ENCODE measurements at regions not wholly inside any gene's neighbourhood (a gene's known extent, or its start where the extent isn't known, plus 50 kb on each side); places are given as distances from the start of the nearest gene placed in this dataset.

DNA sequence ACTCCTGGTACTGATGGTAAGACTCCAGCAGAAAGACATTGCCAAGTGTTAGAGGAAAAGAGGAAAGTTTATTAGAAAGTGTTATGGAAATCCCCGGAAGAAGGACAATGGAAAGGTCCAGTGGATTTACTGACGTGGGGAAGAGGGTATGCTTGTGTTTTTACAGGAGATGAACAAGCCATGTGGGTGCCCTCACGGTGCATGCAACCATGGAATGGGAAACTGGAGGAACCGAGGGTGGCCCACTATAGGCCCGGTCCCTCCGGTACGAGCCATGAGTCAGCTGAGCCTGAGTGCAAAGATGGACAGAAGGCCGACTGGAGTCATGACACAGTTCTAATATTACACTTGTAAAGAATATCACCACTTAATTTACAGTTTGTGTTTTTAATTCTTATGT is 123.3 kb upstream of the ZCCHC13 start:
- Histone ChIP-seq H3K36me3 (no peaks in the 10 kb centered on the region), H3K4me3 (no peak overlapping the region), H3K27ac (no peak overlapping the region), H3K27me3 (no peaks in the 10 kb centered on the region), H3K9me3 (no peaks in the 10 kb centered on the region), H3K4me1 (no peaks in the 10 kb centered on the region)
- TF ChIP-seq, protein P1, sequence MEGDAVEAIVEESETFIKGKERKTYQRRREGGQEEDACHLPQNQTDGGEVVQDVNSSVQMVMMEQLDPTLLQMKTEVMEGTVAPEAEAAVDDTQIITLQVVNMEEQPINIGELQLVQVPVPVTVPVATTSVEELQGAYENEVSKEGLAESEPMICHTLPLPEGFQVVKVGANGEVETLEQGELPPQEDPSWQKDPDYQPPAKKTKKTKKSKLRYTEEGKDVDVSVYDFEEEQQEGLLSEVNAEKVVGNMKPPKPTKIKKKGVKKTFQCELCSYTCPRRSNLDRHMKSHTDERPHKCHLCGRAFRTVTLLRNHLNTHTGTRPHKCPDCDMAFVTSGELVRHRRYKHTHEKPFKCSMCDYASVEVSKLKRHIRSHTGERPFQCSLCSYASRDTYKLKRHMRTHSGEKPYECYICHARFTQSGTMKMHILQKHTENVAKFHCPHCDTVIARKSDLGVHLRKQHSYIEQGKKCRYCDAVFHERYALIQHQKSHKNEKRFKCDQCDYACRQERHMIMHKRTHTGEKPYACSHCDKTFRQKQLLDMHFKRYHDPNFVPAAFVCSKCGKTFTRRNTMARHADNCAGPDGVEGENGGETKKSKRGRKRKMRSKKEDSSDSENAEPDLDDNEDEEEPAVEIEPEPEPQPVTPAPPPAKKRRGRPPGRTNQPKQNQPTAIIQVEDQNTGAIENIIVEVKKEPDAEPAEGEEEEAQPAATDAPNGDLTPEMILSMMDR (IDR thresholded peaks at IDR 0.05): no peak
- intact Hi-C loops (cut with DNase I): no loop called here
- DNase-seq (ENCODE audit: low spot score in 2 of 2): no peak

DNA sequence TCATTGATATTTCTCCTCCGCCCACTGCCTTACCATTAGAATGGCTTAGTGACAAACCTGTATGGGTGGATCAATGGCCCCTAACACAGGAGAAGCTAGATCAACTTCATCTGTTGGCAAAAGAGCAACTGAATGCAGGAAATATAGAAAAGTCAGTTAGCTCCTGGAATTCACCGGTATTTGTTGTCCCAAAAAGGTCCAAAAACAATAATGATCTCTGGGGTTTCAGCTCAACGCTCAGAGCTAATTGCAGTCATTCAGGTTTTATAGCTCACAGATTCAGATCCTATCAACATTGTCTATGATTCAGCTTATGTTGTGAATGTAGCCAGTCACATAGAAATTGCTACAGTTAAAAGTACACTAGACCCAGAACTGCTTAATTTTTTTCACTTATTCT is 124.0 kb upstream of the ZCCHC13 start:
- H3K27me3 ChIP-seq: no peaks in the 10 kb centered on the region
- no peak overlapping the region for H3K27ac ChIP-seq
- no peak for DNase-seq (ENCODE audit: low spot score in 2 of 2)
- H3K36me3 ChIP-seq: no peaks in the 10 kb centered on the region
- H3K4me1 ChIP-seq: no peaks in the 10 kb centered on the region
- no peak overlapping the region for H3K4me3 ChIP-seq
- TF ChIP-seq, protein P1 (IDR thresholded peaks at IDR 0.05): no peak
- no peaks in the 10 kb centered on the region for H3K9me3 ChIP-seq
- intact Hi-C loops (cut with DNase I): no loop called here

DNA sequence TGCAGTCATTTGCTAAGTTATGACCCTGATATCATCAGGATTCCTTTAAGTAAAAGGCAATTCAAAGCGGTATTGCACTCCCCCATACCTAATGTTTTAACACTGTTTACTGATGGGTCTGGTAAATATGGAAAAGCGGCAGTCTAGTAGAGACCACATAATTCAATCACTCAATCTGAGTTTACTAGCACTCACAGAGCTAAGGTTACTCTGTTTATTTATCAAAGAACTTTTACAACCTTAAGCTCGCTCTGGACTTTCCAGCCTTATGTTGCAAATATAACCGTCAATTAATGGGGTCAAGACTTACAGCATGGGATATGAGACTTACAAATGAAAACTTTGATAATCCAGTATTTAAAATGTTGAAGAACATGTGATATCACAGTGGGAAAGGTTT is 124.5 kb upstream of the ZCCHC13 start:
- no peaks in the 10 kb centered on the region for H3K36me3 ChIP-seq
- H3K27ac ChIP-seq: no peak overlapping the region
- no peak overlapping the region for H3K4me3 ChIP-seq
- no peaks in the 10 kb centered on the region for H3K27me3 ChIP-seq
- TF ChIP-seq, protein P1 (IDR thresholded peaks at IDR 0.05): no peak
- no peak for DNase-seq (ENCODE audit: low spot score in 2 of 2)
- H3K9me3 ChIP-seq: peaks cover 0 to 2% of the 10 kb centered on the region in 2 donors
- H3K4me1 ChIP-seq: no peaks in the 10 kb centered on the region
- intact Hi-C loops (cut with DNase I): no loop called here

DNA sequence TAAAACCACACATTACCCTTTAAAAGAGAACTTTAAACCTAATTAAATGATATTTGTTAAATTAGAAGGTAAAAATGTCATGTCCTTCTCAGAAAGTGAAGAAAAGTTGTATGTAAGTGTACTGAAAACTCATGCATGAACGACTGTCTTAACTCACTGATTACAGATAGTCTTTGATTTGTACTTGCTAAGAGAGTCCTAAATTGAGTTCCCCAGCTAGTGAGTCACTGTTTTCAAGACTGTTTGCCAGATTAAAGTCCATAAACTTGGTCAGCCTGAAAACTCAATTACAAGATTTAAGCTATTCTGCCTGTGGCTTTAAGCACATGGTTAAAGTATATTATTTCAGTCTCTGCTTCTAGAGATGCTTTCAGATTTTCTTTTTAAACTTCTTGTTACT is 124.9 kb upstream of the ZCCHC13 start:
- Histone ChIP-seq H3K9me3 (peaks cover 0 to 7% of the 10 kb centered on the region in 2 donors), H3K4me3 (no peak overlapping the region), H3K36me3 (no peaks in the 10 kb centered on the region), H3K4me1 (no peaks in the 10 kb centered on the region), H3K27ac (no peak overlapping the region), H3K27me3 (no peaks in the 10 kb centered on the region)
- intact Hi-C loops (cut with DNase I): no loop called here
- no peak for DNase-seq (ENCODE audit: low spot score in 2 of 2)
- TF ChIP-seq, protein P1 (IDR thresholded peaks at IDR 0.05): no peak

DNA sequence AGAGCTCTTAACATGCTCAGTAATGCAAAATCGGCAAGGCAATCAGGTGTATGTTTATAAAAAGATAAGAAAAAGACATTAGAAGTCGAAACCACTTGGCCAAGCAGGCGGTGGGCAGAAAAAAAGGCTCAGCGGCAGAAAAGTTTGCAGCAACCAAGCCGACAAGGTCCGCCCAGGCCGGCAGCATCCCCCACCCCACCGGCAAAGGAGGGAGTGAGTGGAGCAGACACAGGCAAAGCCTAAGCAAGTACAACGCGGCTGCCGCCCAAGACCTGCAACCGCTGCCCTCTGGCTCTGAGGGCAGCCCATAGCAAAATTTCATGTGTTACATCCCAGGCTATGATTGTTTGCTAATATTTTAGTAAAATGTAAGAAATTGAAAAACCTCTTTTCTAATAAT is 125.4 kb upstream of the ZCCHC13 start:
- no peak overlapping the region for H3K27ac ChIP-seq
- H3K9me3 ChIP-seq: peaks cover 0 to 9% of the 10 kb centered on the region in 2 donors
- no peaks in the 10 kb centered on the region for H3K36me3 ChIP-seq
- no peak overlapping the region for H3K4me3 ChIP-seq
- no peaks in the 10 kb centered on the region for H3K4me1 ChIP-seq
- H3K27me3 ChIP-seq: no peaks in the 10 kb centered on the region
- intact Hi-C loops (cut with DNase I): no loop called here
- DNase-seq (ENCODE audit: low spot score in 2 of 2): no peak
- TF ChIP-seq, protein P1 (IDR thresholded peaks at IDR 0.05): no peak

DNA sequence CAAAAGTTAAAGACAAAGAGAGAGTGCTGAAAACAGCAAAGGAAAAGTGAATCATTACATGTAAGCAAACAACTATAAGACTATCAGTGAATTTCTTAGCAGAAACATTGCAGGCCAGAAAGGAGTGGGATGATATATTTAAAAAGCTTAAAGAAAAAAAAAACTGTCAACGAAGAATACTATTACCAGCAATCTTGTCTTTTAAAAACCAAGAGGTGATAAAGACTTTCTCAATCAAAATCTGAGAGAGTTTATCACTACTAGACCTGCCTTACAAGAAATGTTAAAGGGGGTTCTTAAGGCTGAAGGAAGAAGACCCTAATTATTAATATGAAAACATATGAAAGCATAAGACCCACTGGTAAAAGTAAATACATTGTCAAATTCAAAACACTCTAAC is 132.5 kb upstream of the ZCCHC13 start:
- peaks cover 13 to 38% of the 10 kb centered on the region in 2 donors for H3K9me3 ChIP-seq
- no peaks in the 10 kb centered on the region for H3K4me1 ChIP-seq
- H3K4me3 ChIP-seq: no peak overlapping the region
- intact Hi-C loops (cut with DNase I): no loop called here
- no peak overlapping the region for H3K27ac ChIP-seq
- no peaks in the 10 kb centered on the region for H3K36me3 ChIP-seq
- H3K27me3 ChIP-seq: no peaks in the 10 kb centered on the region
- TF ChIP-seq, protein P1 (IDR thresholded peaks at IDR 0.05): no peak
- no peak for DNase-seq (ENCODE audit: low spot score in 2 of 2)

Data from ascending aorta (tissue), 2 donors.